ENCODE measurements at regions not wholly inside any gene's neighbourhood (a gene's known extent, or its start where the extent isn't known, plus 50 kb on each side); places are given as distances from the start of the nearest gene placed in this dataset.

DNA sequence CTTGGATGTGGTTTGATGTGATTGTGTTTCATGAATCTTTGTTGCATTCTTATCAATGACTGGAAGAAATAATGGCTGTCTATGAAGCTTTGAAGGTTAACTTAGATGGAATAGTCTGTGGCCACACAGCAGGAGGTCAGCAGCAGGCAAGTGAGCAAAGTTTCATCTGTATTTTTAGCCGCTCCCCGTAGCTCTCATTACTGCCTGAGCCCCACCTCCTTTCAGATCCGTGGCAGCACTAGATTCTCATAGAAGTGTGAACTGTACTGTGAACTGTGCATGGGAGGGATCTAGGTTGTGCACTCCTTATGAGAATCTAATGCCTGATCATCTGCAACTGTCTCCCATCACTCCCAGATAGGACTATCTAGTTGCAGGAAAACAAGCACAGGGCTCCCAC, 660.2 kb downstream of the EPHA7 start:
- no peaks in the 10 kb centered on the region for H3K79me2 ChIP-seq (ENCODE audit: control insufficient read depth, insufficient read depth, low read length)
- TF ChIP-seq BRCA1 (IDR thresholded peaks at IDR 0.05; ENCODE audit: low read depth, low read length), result no peak
- H4K20me1 ChIP-seq (ENCODE audit: control insufficient read depth, insufficient read depth), result no peaks in the 10 kb centered on the region
- H3K9ac ChIP-seq (ENCODE audit: control insufficient read depth, insufficient read depth, low read length), result no peak overlapping the region
- no peak; the same call in 2 of the 3 replicates for ATAC-seq
- H3K9me3 ChIP-seq (replicated peaks; ENCODE audit: control insufficient read depth, insufficient read depth, low read length), result no peaks in the 10 kb centered on the region
- no peak for DNase-seq (ENCODE audit: low read depth, low spot score)
- SMC1A ChIA-PET (ENCODE audit: uncharacterized antibody, unreplicated experiment), result no interaction called here
- intact Hi-C loops (cut with micrococcal nuclease; ENCODE audit: unreplicated experiment), result no loop called here
- in situ Hi-C loops (cut with MboI), result no loop called here
- no peak overlapping the region for H2AFZ ChIP-seq (ENCODE audit: control insufficient read depth, low read depth, low read length)
- POLR2A ChIA-PET, result no interaction called here
- no peaks in the 10 kb centered on the region for H3K4me1 ChIP-seq (ENCODE audit: control insufficient read depth, insufficient read depth, low read length)
- BruUV-seq (replicated peaks), result no TSS peak
- H3K27ac ChIP-seq (ENCODE audit: control insufficient read depth, insufficient read depth), result no peak overlapping the region
- RAD21 ChIA-PET (ENCODE audit: unreplicated experiment), result no interaction called here
- FAIRE-seq, result no peak
- CTCF ChIA-PET, result no interaction called here
- 0% methylated on average over 3 of the region's 3 CpGs for WGBS (ENCODE audit: insufficient coverage, insufficient replicate concordance, low lambda C conversion rate, missing lambda C conversion rate)
- no peaks in the 10 kb centered on the region for H3K36me3 ChIP-seq (ENCODE audit: control insufficient read depth in 2 of 2, insufficient read depth in 2 of 2, low read length in 1 of 2)
- H3K4me2 ChIP-seq (ENCODE audit: control insufficient read depth, insufficient read depth), result no peak overlapping the region
- no peaks in the 10 kb centered on the region for H3K27me3 ChIP-seq (replicated peaks in 1 of 2; ENCODE audit: control insufficient read depth in 2 of 2, insufficient read depth in 2 of 2, low read length in 1 of 2)
- H3K4me3 ChIP-seq, result no peak overlapping the region

DNA sequence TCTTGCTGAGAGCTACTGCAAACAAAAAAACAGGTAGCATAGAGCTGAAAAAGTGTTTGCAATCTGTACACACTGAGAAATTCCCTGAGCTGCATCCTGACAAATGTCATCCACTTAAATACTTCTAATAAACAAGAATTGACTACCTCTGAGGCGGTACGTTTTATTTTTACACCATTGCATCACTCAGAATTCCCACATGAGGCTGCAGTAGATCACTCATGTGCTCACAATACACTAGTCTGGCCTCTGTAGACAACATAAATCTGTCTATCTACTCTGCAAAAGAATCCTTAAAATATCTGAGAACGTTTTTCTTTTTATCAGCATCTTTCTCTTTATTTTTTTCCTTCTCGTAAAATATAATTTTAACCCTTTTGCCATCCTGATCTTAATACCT, 661.4 kb downstream of the EPHA7 start:
- intact Hi-C loops (cut with micrococcal nuclease; ENCODE audit: unreplicated experiment) (no loop called here), in situ Hi-C loops (cut with MboI) (no loop called here)
- ATAC-seq, result no peak
- ChIA-PET CTCF (interaction anchor here (1.1 kb wide), 1 partner anchor 53 kb away, joined by 3 read pairs; no protein-coding TSS in a partner anchor), RAD21 (ENCODE audit: unreplicated experiment) (no interaction called here), SMC1A (ENCODE audit: uncharacterized antibody, unreplicated experiment) (interaction anchor here (0.8 to 1.1 kb wide), 2 partner anchors 9 to 36 kb away, joined by 3 read pairs; no protein-coding TSS in a partner anchor), POLR2A (no interaction called here)
- no peaks in the 10 kb centered on the region for H3K27me3 ChIP-seq (replicated peaks in 1 of 2; ENCODE audit: control insufficient read depth in 2 of 2, insufficient read depth in 2 of 2, low read length in 1 of 2)
- no peak for FAIRE-seq
- H4K20me1 ChIP-seq (ENCODE audit: control insufficient read depth, insufficient read depth), result no peaks in the 10 kb centered on the region
- no peaks in the 10 kb centered on the region for H3K36me3 ChIP-seq (ENCODE audit: control insufficient read depth in 2 of 2, insufficient read depth in 2 of 2, low read length in 1 of 2)
- no peak overlapping the region for H2AFZ ChIP-seq (ENCODE audit: control insufficient read depth, low read depth, low read length)
- H3K27ac ChIP-seq (ENCODE audit: control insufficient read depth, insufficient read depth), result no peak overlapping the region
- no peaks in the 10 kb centered on the region for H3K9me3 ChIP-seq (replicated peaks; ENCODE audit: control insufficient read depth, insufficient read depth, low read length)
- no peak overlapping the region for H3K4me3 ChIP-seq
- no TSS peak for BruUV-seq (replicated peaks)
- no peak for DNase-seq (ENCODE audit: low read depth, low spot score)
- no peaks in the 10 kb centered on the region for H3K4me1 ChIP-seq (ENCODE audit: control insufficient read depth, insufficient read depth, low read length)
- no peaks in the 10 kb centered on the region for H3K79me2 ChIP-seq (ENCODE audit: control insufficient read depth, insufficient read depth, low read length)
- no peak overlapping the region for H3K9ac ChIP-seq (ENCODE audit: control insufficient read depth, insufficient read depth, low read length)
- WGBS (ENCODE audit: insufficient coverage, insufficient replicate concordance, low lambda C conversion rate, missing lambda C conversion rate), result 22% methylated on average over 4 of the region's 4 CpGs
- no peak overlapping the region for H3K4me2 ChIP-seq (ENCODE audit: control insufficient read depth, insufficient read depth)
- no peak for TF ChIP-seq CBFB (IDR thresholded peaks at IDR 0.05; ENCODE audit: low read depth)
- no peak for TF ChIP-seq WRNIP1 (IDR thresholded peaks at IDR 0.05; ENCODE audit: borderline replicate concordance, low read depth, low read length)
- no peak for TF ChIP-seq STAT1 (conservative IDR thresholded peaks at IDR 0.05)
- TF ChIP-seq POU2F2 (IDR thresholded peaks at IDR 0.05; ENCODE audit: borderline replicate concordance, low read depth, low read length), result no peak
- no peak for TF ChIP-seq TCF12 (IDR thresholded peaks at IDR 0.05; ENCODE audit: low read depth, low read length)
- no peak for TF ChIP-seq ASH2L (IDR thresholded peaks at IDR 0.05; ENCODE audit: borderline replicate concordance, low read depth)
- TF ChIP-seq, protein P1, sequence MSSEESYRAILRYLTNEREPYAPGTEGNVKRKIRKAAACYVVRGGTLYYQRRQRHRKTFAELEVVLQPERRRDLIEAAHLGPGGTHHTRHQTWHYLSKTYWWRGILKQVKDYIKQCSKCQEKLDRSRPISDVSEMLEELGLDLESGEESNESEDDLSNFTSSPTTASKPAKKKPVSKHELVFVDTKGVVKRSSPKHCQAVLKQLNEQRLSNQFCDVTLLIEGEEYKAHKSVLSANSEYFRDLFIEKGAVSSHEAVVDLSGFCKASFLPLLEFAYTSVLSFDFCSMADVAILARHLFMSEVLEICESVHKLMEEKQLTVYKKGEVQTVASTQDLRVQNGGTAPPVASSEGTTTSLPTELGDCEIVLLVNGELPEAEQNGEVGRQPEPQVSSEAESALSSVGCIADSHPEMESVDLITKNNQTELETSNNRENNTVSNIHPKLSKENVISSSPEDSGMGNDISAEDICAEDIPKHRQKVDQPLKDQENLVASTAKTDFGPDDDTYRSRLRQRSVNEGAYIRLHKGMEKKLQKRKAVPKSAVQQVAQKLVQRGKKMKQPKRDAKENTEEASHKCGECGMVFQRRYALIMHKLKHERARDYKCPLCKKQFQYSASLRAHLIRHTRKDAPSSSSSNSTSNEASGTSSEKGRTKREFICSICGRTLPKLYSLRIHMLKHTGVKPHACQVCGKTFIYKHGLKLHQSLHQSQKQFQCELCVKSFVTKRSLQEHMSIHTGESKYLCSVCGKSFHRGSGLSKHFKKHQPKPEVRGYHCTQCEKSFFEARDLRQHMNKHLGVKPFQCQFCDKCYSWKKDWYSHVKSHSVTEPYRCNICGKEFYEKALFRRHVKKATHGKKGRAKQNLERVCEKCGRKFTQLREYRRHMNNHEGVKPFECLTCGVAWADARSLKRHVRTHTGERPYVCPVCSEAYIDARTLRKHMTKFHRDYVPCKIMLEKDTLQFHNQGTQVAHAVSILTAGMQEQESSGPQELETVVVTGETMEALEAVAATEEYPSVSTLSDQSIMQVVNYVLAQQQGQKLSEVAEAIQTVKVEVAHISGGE (CRISPR knock-in tag; IDR thresholded peaks at IDR 0.05), result no peak
- TF ChIP-seq, protein P2, sequence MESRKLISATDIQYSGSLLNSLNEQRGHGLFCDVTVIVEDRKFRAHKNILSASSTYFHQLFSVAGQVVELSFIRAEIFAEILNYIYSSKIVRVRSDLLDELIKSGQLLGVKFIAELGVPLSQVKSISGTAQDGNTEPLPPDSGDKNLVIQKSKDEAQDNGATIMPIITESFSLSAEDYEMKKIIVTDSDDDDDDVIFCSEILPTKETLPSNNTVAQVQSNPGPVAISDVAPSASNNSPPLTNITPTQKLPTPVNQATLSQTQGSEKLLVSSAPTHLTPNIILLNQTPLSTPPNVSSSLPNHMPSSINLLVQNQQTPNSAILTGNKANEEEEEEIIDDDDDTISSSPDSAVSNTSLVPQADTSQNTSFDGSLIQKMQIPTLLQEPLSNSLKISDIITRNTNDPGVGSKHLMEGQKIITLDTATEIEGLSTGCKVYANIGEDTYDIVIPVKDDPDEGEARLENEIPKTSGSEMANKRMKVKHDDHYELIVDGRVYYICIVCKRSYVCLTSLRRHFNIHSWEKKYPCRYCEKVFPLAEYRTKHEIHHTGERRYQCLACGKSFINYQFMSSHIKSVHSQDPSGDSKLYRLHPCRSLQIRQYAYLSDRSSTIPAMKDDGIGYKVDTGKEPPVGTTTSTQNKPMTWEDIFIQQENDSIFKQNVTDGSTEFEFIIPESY (IDR thresholded peaks at IDR 0.05), result no peak
- no peak for TF ChIP-seq ZSCAN29 (IDR thresholded peaks at IDR 0.05)
- TF ChIP-seq NR2C2 (IDR thresholded peaks at IDR 0.05; ENCODE audit: borderline replicate concordance, control insufficient read depth, insufficient read length, low read depth), result no peak
- TF ChIP-seq EGR1 (IDR thresholded peaks at IDR 0.05; ENCODE audit: borderline replicate concordance in 1 of 2, low read depth in 2 of 2, low read length in 2 of 2), result no peak
- TF ChIP-seq ETV6 (conservative IDR thresholded peaks at IDR 0.05 in 1 of 2, IDR thresholded peaks at IDR 0.05 in 1 of 2; ENCODE audit: borderline replicate concordance in 1 of 2, low read depth in 1 of 2), result no peak

Data from GM12878 (cell line).